ENCODE measurements at regions not wholly inside any gene's neighbourhood (a gene's known extent, or its start where the extent isn't known, plus 50 kb on each side); places are given as distances from the start of the nearest gene placed in this dataset.

- POLR2A ChIA-PET, result no interaction called here
- H3K4me3 Mint-ChIP-seq, result no peak overlapping the region
- no peaks in the 10 kb centered on the region for H3K36me3 Mint-ChIP-seq (ENCODE audit: low read depth)
- no peak for TF ChIP-seq CTCF (IDR thresholded peaks at IDR 0.05)
- CTCF ChIA-PET, result no interaction called here
- H3K27ac ChIP-seq (ENCODE audit: low read depth in 1 of 2, low read length in 2 of 2), result no peak overlapping the region
- H3K36me3 ChIP-seq (ENCODE audit: insufficient read depth, low read length), result no peaks in the 10 kb centered on the region
- H3K27me3 ChIP-seq (ENCODE audit: control insufficient read depth in 1 of 2, insufficient read depth in 2 of 2, low read length in 2 of 2), result no peaks in the 10 kb centered on the region
- no peak overlapping the region for H3K4me3 ChIP-seq (ENCODE audit: low read length)
- H3K4me1 ChIP-seq (ENCODE audit: insufficient read depth, low read length), result no peaks in the 10 kb centered on the region
- ATAC-seq (ENCODE audit: poor library complexity) (no peak), DNase-seq (no peak)
- no peaks in the 10 kb centered on the region for H3K4me1 Mint-ChIP-seq (ENCODE audit: low read depth)
- no peak overlapping the region for H3K27ac Mint-ChIP-seq
- intact Hi-C loops (cut with DNase I, micrococcal nuclease), result no loop called here
- no peaks in the 10 kb centered on the region for H3K9me3 Mint-ChIP-seq
- peaks cover 2% of the 10 kb centered on the region for H3K27me3 Mint-ChIP-seq
- H3K9me3 ChIP-seq (ENCODE audit: control insufficient read depth in 1 of 2, insufficient read depth in 1 of 2, low read length in 2 of 2), result no peaks in the 10 kb centered on the region
These were observed 112.7 kb upstream of the HDDC2 start for GRCh38 chr6:125414507-125414906.

GRCh38 chr6:125415913-125416312 lies 114.1 kb upstream of the HDDC2 start:
- Histone ChIP-seq H3K9me3 (ENCODE audit: control insufficient read depth in 1 of 2, insufficient read depth in 1 of 2, low read length in 2 of 2) (no peaks in the 10 kb centered on the region), H3K27me3 (ENCODE audit: control insufficient read depth in 1 of 2, insufficient read depth in 2 of 2, low read length in 2 of 2) (no peaks in the 10 kb centered on the region), H3K36me3 (ENCODE audit: insufficient read depth, low read length) (no peaks in the 10 kb centered on the region), H3K4me3 (ENCODE audit: low read length) (no peak overlapping the region), H3K4me1 (ENCODE audit: insufficient read depth, low read length) (no peaks in the 10 kb centered on the region), H3K27ac (ENCODE audit: low read depth in 1 of 2, low read length in 2 of 2) (no peak overlapping the region)
- Mint-ChIP-seq H3K9me3 (no peaks in the 10 kb centered on the region), H3K27ac (no peak overlapping the region), H3K27me3 (no peaks in the 10 kb centered on the region), H3K4me3 (no peak overlapping the region), H3K36me3 (ENCODE audit: low read depth) (no peaks in the 10 kb centered on the region), H3K4me1 (ENCODE audit: low read depth) (no peaks in the 10 kb centered on the region)
- ATAC-seq (ENCODE audit: poor library complexity) (no peak), DNase-seq (no peak)
- CTCF ChIA-PET, result no interaction called here
- no peak for TF ChIP-seq CTCF (IDR thresholded peaks at IDR 0.05)
- POLR2A ChIA-PET, result no interaction called here
- intact Hi-C loops (cut with DNase I, micrococcal nuclease), result no loop called here

GRCh38 chr6:125421836-125422235 lies 120.1 kb upstream of the HDDC2 start:
- POLR2A ChIA-PET, result no interaction called here
- Mint-ChIP-seq H3K4me3 (no peak overlapping the region), H3K4me1 (ENCODE audit: low read depth) (no peaks in the 10 kb centered on the region), H3K36me3 (ENCODE audit: low read depth) (no peaks in the 10 kb centered on the region), H3K27ac (no peak overlapping the region), H3K27me3 (no peaks in the 10 kb centered on the region), H3K9me3 (no peaks in the 10 kb centered on the region)
- Histone ChIP-seq H3K36me3 (ENCODE audit: insufficient read depth, low read length) (no peaks in the 10 kb centered on the region), H3K27ac (ENCODE audit: low read depth in 1 of 2, low read length in 2 of 2) (no peak overlapping the region), H3K4me3 (ENCODE audit: low read length) (no peak overlapping the region), H3K27me3 (ENCODE audit: control insufficient read depth in 1 of 2, insufficient read depth in 2 of 2, low read length in 2 of 2) (no peaks in the 10 kb centered on the region), H3K4me1 (ENCODE audit: insufficient read depth, low read length) (no peaks in the 10 kb centered on the region), H3K9me3 (ENCODE audit: control insufficient read depth in 1 of 2, insufficient read depth in 1 of 2, low read length in 2 of 2) (no peaks in the 10 kb centered on the region)
- DNase-seq (no peak), ATAC-seq (ENCODE audit: poor library complexity) (no peak)
- intact Hi-C loops (cut with DNase I, micrococcal nuclease), result no loop called here
- CTCF ChIA-PET, result interaction anchor here (1.3 kb wide), 1 partner anchor 10 kb away, joined by 3 read pairs; no protein-coding TSS in a partner anchor
- no peak for TF ChIP-seq CTCF (IDR thresholded peaks at IDR 0.05)
